NCI-H2107 treated with DMSO at 0.1 percent for 48 hours (cell line): ENCODE measurements at regions not wholly inside any gene's neighbourhood (a gene's known extent, or its start where the extent isn't known, plus 50 kb on each side); places are given as distances from the start of the nearest gene placed in this dataset.

Experiments
- DNase-seq: peaks from one replicate; lab custom pipeline; 2025; ENCODE audit not compliant: unreplicated experiment; lab: John Stamatoyannopoulos, UW

- DNase-seq = no peak
Observed at GRCh38 chr10:10126218-10126617, 891.5 kb upstream of the CELF2 start.

DNA sequence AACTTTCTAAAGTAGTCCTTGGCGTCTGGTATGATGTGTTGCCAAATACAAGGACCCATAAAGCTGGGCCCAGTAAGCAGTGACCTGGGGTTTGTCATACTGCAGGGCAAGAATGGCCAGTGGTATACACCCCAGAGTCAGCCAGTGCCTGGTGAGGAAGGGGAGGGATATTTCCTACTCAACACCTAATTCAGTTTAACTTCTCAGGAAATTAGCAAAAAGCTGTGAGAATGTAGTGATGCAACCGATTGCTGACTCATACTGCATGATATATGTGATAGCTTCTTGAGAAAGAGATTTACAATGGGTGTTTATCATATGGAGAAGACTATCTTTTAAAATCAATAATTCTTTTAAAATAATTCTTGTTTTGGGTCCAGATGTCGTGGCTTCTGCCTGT, 889.3 kb upstream of the CELF2 start:
- no peak for DNase-seq

GRCh38 chr10:10130686-10131085, 887.0 kb upstream of the CELF2 start:
- no peak for DNase-seq

DNA sequence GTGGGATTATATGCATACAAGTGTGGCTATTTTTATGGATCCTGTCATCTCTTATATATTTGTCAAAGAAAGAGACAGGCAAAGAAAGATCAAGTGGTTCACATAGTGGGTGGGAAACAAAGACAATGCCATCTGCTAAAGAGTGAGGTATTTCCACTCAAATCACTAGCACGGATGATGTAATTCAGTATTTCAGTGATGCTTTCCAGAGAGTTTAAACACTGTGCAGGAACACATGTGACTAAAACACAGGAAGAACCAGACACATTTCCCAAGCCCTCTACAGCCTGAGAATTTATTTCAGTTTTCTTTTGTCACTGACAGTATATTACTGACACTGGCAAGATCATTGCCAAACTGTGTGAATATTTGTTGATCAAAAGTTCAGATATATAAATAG, 885.7 kb upstream of the CELF2 start:
- DNase-seq = no peak

GRCh38 chr10:10133281-10133680, 884.4 kb upstream of the CELF2 start:
- no peak for DNase-seq

GRCh38 chr10:10138685-10139084, 879.0 kb upstream of the CELF2 start:
- DNase-seq = no peak

- DNase-seq = no peak
Observed at GRCh38 chr10:10141782-10142382, 875.8 kb upstream of the CELF2 start.

DNA sequence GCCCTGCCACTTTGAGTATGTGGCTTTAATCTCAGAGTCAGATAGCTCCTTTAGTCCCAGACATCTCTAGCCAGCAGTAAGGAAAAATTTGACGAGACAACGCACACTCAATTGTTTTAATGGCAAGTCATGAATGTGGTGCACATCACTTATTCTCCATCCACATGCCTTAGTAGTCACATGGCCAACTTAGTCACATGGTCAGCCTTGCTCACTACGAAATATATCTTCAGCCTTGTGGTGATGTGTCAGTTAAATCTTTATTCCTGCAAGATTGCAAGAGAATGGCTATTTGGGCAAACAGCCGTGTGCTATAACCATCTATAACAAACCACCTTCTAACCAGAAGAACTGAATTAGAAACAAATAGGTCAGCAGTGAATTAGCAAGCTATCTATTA, 871.1 kb upstream of the CELF2 start:
- no peak for DNase-seq

- DNase-seq = no peak
Observed at GRCh38 chr10:10149899-10150298, 867.8 kb upstream of the CELF2 start.

DNA sequence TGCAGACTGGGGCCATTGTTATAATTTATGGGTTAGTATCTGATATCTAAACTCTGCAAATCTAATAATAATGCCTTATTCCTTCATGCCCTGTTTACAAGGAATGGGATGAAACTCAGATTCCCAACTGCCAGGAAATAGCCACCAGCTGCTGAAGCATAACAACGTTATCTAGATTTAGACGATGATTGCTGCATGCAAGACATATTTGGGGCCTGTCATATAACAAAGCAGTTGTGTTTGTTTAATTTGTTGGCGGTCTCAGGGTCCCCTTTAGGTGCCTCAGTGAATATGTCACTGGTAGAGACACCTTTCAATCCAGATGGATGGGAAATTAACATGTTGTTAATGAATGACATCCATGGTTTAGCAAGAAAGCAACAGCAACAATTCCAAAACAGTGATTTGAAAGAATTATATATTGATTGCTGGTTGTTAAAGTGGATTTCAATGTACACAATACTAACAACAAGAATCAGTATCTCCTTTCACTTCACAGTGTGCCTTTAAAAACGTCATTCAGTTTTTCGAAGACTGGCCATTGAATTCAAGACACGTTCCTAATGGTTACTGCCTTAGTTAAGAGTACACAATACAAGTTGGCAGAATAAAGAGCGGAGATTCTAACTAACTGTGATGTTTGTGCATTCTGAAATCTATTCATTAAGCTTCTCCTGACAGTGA, 860.6 kb upstream of the CELF2 start:
- no peak for DNase-seq

DNA sequence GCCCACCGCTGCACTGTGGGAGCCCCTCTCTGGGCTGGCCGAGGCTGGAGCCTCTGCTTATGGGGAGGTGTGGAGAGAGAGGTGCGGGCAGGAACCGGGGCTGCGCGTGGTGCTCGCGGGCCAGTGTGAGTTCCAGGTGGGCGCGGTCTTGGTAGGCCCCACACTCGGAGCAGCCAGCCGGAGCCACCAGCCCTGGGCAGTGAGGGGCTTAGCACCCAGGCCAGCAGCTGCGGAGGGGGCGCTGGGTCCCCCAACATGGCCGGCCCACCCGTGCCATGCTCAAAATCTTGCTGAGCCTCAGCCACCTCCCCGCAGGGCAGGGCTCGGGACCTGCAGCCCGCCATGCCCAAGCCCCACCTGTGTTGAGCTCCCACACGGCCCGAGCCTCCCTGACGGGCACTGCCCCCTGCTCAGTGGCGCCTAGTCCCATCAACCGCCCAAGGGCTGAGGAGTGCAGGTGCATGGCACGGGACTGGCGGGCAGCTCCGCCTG, 856.8 kb upstream of the CELF2 start:
- DNase-seq = no peak

DNA sequence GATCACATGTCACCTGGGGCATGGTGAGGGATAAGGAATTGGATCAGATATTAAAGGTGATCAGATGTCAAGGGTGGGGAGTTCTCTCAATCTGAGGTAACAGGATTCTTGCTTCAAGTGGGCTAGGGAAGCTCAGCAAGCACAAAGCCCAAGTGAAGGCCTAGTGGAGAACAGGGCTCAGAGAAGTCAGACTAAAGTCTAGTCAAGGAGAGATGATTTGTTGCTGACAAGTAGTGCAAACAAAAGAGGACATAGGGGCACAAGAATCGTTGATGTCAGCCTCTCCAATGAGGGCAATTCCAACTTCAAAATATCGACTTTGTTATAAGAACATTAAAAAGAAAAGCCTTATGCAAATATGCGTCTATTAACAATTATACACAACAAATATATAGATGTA, 852.8 kb upstream of the CELF2 start:
- no peak for DNase-seq

GRCh38 chr10:10165415-10165814, 852.3 kb upstream of the CELF2 start:
- DNase-seq = no peak

DNA sequence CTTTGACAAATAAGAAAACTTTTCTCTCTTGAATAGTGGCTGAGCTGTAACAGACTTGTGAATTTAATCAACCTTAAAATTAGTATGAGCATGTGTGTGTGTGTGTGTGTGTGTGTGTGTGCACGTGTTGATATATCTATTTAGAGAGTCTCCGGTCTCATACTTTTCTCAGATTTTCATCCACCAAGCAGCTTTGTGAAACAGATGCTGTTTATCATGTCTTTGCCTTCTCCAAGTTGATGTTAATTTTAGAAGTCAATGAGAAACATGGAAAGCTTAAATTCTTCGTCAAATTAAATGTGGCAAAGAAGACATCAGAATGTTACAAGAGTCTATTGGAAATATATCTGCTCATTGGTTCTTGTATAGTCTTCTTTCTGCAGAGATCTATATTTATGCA, 839.2 kb upstream of the CELF2 start:
- DNase-seq = no peak

- no peak for DNase-seq
Observed at GRCh38 chr10:10193848-10194247, 823.8 kb upstream of the CELF2 start.

DNA sequence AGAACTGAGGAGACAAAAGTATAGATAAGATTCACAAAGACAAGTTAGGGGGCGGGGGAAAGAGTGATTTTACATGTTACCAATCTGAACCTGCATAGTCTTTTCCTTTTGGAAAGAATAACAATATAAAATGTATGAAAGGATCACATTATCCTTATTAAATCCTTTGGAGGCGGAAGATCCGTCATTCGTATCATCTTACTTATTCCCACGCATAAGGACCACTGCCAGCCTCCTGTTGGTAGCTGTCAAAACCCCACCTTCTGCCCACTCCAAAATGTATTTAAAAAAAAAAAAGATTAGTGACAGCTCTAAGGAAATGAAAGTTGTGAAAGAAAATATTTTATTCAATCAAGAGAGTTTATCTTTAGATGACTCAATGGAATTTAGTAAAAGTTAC, 821.0 kb upstream of the CELF2 start:
- no peak for DNase-seq

DNA sequence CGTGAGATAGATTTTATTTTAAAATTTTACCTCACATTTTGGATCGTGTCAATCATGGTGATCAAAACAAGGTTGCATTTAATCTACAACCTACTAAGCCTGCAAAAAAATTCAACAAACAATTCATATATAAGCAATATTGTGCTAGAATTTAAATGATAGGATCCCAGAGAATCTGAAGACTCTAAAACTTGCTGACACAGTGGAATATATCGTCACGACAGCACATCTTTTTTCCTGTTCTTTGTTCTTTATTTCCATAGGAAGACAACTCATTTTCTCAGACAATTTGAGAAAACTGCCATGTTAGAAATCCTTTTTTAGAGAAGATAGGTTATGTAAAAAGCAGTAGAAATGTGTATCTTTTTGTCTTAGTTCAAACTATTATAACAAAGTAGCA, 820.2 kb upstream of the CELF2 start:
- DNase-seq = no peak

DNA sequence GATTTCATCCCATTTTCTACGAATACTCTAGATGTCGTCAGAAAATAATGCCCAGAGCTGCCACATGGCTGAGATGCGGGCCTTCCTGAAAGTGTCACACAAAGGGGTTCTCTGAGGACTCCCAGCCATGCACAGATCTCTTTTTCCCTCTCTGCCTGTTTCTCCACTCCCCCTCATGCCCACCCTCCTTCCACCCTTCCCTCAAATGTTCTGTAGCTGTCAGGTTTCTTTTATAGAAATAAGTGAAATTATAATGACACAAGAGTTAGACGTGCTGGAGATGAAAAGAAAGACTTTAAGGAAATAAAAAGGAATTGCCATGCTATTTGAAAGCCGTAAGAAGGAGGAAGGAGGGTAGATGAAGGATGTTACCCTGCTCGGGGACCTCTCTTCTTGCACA, 819.3 kb upstream of the CELF2 start:
- no peak for DNase-seq

DNA sequence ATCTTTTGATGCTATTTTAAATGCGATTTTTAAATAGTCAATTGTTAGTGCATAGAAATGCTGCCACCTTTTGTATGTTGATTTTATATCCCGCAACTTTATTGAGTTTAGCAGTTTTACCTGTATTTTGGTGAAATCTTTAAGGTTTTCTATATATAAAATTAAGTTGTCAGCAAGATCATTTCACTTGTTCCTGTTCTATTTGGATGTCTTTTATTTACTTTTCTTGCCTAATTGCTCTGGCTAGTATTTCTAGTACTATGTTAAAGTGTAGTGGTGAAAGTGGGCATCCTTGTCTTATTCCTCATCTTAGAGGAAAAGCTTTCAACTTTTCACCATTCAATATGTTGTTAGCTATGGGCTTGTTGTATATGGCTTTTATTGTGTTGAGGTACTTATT, 813.3 kb upstream of the CELF2 start:
- DNase-seq = no peak

- no peak for DNase-seq
Observed at GRCh38 chr10:10205906-10206305, 811.8 kb upstream of the CELF2 start.

- no peak for DNase-seq
Observed at GRCh38 chr10:10207538-10207937, 810.1 kb upstream of the CELF2 start.

DNA sequence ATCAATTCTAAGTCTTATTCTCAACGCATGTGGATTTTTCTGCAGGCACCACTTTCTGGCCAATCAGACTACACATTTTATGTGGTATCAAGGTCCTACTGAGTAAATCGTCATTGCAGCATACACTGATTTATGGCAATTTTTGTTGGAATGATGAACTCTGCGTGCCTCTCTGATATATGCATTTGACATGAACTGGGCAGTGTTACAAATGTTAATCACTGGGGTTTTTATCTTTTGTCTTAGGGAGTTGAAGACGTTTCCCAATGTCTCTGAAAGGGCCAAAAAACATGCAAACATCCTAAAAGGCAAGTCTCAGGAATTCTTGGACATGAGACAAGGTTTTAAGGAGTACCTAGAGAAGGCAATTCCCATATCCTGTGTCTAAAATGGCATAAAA, 809.5 kb upstream of the CELF2 start:
- DNase-seq = no peak

- no peak for DNase-seq
Observed at GRCh38 chr10:10209167-10209566, 808.5 kb upstream of the CELF2 start.
